OCI-LY7 (cell line): ENCODE measurements at regions not wholly inside any gene's neighbourhood (a gene's known extent, or its start where the extent isn't known, plus 50 kb on each side); places are given as distances from the start of the nearest gene placed in this dataset.

Experiments used
- BruUV-seq: library from RNA; stranded (reverse); fragments of 400-500 nt; replicated peaks from 2 replicates; lab custom pipeline; 2021; lab: Mats Ljungman, UMichigan
- CTCF ChIA-PET: fragments of 300-600 bp; sonication (Branson Sonifier 250); formaldehyde crosslinking; loops from one replicate; lab custom pipeline; 2022; ENCODE audit warnings: antibody characterized with exemption; ENCODE audit not compliant: unreplicated experiment; lab: Charles Lee
- POLR2A ChIA-PET: fragments of 300-600 bp; sonication (Branson Sonifier 250); formaldehyde crosslinking; loops from one replicate; lab custom pipeline; 2022; ENCODE audit warnings: antibody characterized with exemption; lab: Charles Lee
- DNase-seq: peaks from one replicate; pipeline ENCODE4 v3.0.0-alpha.2; 2015; ENCODE audit warnings: low spot score
- H2AFZ ChIP-seq: fragments of 200-600 bp; sonication (generic), shearing (Covaris generic); 2 replicates; pipeline ENCODE4 v1.6.1; 2014; ENCODE audit warnings: mild to moderate bottlenecking, antibody characterized with exemption, low read length, moderate library complexity
- H3K27ac ChIP-seq: fragments of 200-600 bp; sonication (generic); 2 replicates; pipeline ENCODE4 v1.5.1; 2014; ENCODE audit warnings: mixed run types, low read depth, mild to moderate bottlenecking, moderate library complexity, low read length, inconsistent platforms; ENCODE audit not compliant: poor library complexity, severe bottlenecking
- H3K36me3 ChIP-seq: fragments of 200-600 bp; sonication (generic); 2 replicates; pipeline ENCODE4 v1.6.1; 2014; ENCODE audit warnings: mild to moderate bottlenecking, antibody characterized with exemption, low read length, moderate library complexity, mixed read lengths; ENCODE audit not compliant: insufficient read depth
- H3K4me1 ChIP-seq: fragments of 200-600 bp; sonication (generic); 2 replicates; pipeline ENCODE4 v1.5.1; 2014; ENCODE audit warnings: mild to moderate bottlenecking, low read length; ENCODE audit not compliant: insufficient read depth, poor library complexity, severe bottlenecking
- H3K4me2 ChIP-seq: fragments of 200-600 bp; sonication (generic); 2 replicates; pipeline ENCODE4 v1.6.1; 2014; ENCODE audit warnings: mild to moderate bottlenecking, low read length
- H3K4me3 ChIP-seq: fragments of 200-600 bp; sonication (generic); 2 replicates; pipeline ENCODE4 v1.5.1; 2014; ENCODE audit warnings: mild to moderate bottlenecking, low read depth, low read length; ENCODE audit not compliant: poor library complexity, severe bottlenecking
- H3K79me2 ChIP-seq: fragments of 200-600 bp; sonication (generic); 2 replicates; pipeline ENCODE4 v1.6.1; 2016; ENCODE audit warnings: low read depth, mild to moderate bottlenecking, low read length, moderate library complexity, mixed read lengths; ENCODE audit not compliant: insufficient read depth
- H3K9me2 ChIP-seq: fragments of 200-600 bp; sonication (generic); 2 replicates; pipeline ENCODE4 v1.6.1; 2016; ENCODE audit warnings: mild to moderate bottlenecking, low read length, mixed read lengths; ENCODE audit not compliant: insufficient read depth
- H3K9me3 ChIP-seq: fragments of 200-600 bp; sonication (generic); 2 replicates; pipeline ENCODE4 v1.6.1; 2014; ENCODE audit warnings: mild to moderate bottlenecking, mixed run types, low read length, mixed read lengths
- H4K20me1 ChIP-seq: fragments of 200-600 bp; sonication (generic); 2 replicates; pipeline ENCODE4 v1.6.1; 2014; ENCODE audit warnings: mild to moderate bottlenecking, antibody characterized with exemption, low read length, moderate library complexity, mixed read lengths; ENCODE audit not compliant: insufficient read depth
- CTCF ChIP-seq: fragments of 200-600 bp; sonication (generic); conservative IDR thresholded peaks from 2 replicates; pipeline ENCODE4 v1.5.1; 2014; ENCODE audit warnings: mild to moderate bottlenecking, antibody characterized with exemption, low read length, moderate library complexity, mixed read lengths
- EZH2phosphoT487 ChIP-seq: fragments of 200-600 bp; sonication (generic); IDR thresholded peaks from 2 replicates; pipeline ENCODE4 v1.6.1; 2018; ENCODE audit warnings: low read depth, borderline replicate concordance, mild to moderate bottlenecking, mixed run types, antibody characterized with exemption, low read length, moderate library complexity, mixed read lengths
- intact Hi-C: fragments of 100-400 bp; cut with micrococcal nuclease; formaldehyde crosslinking; loops from one replicate; pipeline ENCODE4 v1.10.0; 2022; ENCODE audit not compliant: unreplicated experiment

GRCh38 chr13:58463841-58464240 is 832.3 kb downstream of the PCDH17 start:
- Histone ChIP-seq H3K27ac (no peak overlapping the region), H3K4me2 (no peak overlapping the region), H2AFZ (no peak overlapping the region), H3K4me1 (no peaks in the 10 kb centered on the region), H3K4me3 (no peak overlapping the region), H3K9me2 (no peaks in the 10 kb centered on the region), H3K9me3 (no peaks in the 10 kb centered on the region), H4K20me1 (no peaks in the 10 kb centered on the region), H3K36me3 (no peaks in the 10 kb centered on the region), H3K79me2 (no peaks in the 10 kb centered on the region)
- no TSS peak for BruUV-seq
- intact Hi-C loops = no loop called here
- CTCF ChIA-PET = no interaction called here
- POLR2A ChIA-PET = interaction anchor here (0.6 kb wide), 1 partner anchor 311 kb away, joined by 3 read pairs; no protein-coding TSS in a partner anchor
- TF ChIP-seq CTCF (no peak), EZH2phosphoT487 (no peak)
- DNase-seq = no peak

- POLR2A ChIA-PET = no interaction called here
- H3K4me3 ChIP-seq = no peak overlapping the region
Measured at GRCh38 chr13:58467176-58467575, 835.6 kb downstream of the PCDH17 start.

More at GRCh38 chr13:58467176-58467575, 835.6 kb downstream of the PCDH17 start:
- no peaks in the 10 kb centered on the region for H3K4me1 ChIP-seq
- H2AFZ ChIP-seq = no peak overlapping the region
- no peak for DNase-seq
- CTCF ChIA-PET = no interaction called here
- TF ChIP-seq CTCF = no peak
- TF ChIP-seq EZH2phosphoT487 = no peak
- H3K27ac ChIP-seq = no peak overlapping the region
- no peaks in the 10 kb centered on the region for H3K36me3 ChIP-seq
- H4K20me1 ChIP-seq = no peaks in the 10 kb centered on the region
- BruUV-seq = no TSS peak
- H3K9me3 ChIP-seq = no peaks in the 10 kb centered on the region
- intact Hi-C loops = no loop called here
- H3K79me2 ChIP-seq = no peaks in the 10 kb centered on the region
- no peaks in the 10 kb centered on the region for H3K9me2 ChIP-seq
- no peak overlapping the region for H3K4me2 ChIP-seq
